ENCODE measurements at regions not wholly inside any gene's neighbourhood (a gene's known extent, or its start where the extent isn't known, plus 50 kb on each side); places are given as distances from the start of the nearest gene placed in this dataset.

DNA sequence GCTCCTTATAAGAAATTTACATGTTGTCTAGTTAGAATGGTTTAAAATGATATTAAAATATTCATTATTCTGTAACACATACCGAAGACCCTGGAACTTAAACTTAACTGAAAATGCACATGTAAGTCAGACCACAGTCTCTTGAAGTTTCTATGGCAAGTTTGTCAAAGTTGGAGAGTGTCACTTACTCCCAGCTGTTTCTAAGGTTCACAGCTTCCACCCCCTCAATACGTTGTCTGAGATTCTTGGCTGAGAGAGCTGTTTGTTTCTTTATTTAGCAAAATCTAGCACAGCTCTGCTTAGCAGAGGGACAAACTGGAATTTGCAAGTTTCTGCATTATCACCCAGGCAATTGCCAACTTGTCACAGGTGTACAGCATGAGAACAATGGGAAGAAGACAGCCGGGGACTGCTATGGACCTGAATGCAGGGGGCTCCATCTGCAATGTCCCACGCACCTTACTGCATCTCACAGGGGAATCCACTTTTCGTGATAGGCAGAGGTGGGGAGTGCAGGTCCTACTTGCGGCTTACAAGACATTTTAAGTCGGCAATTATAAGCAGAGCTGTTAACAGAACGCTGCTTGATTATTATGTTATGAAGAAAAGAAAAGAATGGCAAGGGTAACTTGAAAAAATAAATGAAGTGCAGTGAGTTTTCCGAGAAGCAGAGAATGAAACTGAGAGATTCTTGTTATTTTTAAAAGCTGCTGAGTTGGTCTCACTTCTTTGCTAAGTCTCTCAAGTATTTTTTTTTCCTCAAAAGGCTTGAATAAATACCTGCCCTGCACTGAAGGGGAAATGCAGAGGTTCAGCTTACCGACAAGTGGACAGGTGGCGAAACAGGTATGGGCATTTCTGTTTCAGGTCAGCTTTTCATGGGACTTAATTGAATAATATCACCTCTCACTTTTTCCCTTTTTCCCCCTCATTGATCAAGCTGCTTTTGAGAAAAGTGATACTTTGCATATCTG, 1072.1 kb upstream of the FANCL start:
- POLR2A ChIA-PET = no interaction called here
- 24% methylated on average over 11 of the region's 11 CpGs for whole genome bisulfite sequencing (ENCODE audit: missing lambda C conversion rate)

DNA sequence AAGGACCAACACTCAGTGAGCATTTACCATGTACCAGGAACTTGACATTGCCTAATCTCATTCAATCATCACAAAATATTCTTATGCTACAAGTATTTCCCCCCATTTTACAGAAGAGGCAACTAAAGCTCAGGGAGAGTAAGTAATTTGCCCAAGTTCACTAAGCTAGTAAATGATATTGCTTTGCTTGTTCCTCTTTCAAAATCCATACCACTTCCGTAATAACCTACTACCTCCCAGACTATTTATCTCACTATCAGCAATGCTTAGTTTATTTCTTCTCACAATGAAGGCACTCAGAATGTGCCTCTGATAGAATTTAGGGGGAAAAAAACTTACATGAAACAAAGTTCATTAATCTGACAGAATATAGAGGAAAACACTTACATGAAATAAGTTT, 1070.9 kb upstream of the FANCL start:
- H3K27ac ChIP-seq = no peak overlapping the region
- CTCF ChIA-PET = interaction anchor here (0.6 to 1.6 kb wide), 2 partner anchors 10 to 58 kb away, joined by 3 to 5 read pairs; no protein-coding TSS in a partner anchor
- FAIRE-seq (no peak), ATAC-seq (no peak), DNase-seq (ENCODE audit: low read depth in 1 of 2, low spot score in 1 of 2) (no peak)
- TF ChIP-seq, protein P1, sequence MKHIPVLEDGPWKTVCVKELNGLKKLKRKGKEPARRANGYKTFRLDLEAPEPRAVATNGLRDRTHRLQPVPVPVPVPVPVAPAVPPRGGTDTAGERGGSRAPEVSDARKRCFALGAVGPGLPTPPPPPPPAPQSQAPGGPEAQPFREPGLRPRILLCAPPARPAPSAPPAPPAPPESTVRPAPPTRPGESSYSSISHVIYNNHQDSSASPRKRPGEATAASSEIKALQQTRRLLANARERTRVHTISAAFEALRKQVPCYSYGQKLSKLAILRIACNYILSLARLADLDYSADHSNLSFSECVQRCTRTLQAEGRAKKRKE (CRISPR knock-in tag; IDR thresholded peaks at IDR 0.05; ENCODE audit: low read depth) = no peak
- TF ChIP-seq FOSB (CRISPR knock-in tag; IDR thresholded peaks at IDR 0.05) (no peak), RNF2 (IDR thresholded peaks at IDR 0.05; ENCODE audit: borderline replicate concordance, low read depth) (no peak), HOXA7 (CRISPR knock-in tag; IDR thresholded peaks at IDR 0.05) (no peak), EP300 (IDR thresholded peaks at IDR 0.05) (no peak), GATA3 (IDR thresholded peaks at IDR 0.05; ENCODE audit: borderline replicate concordance) (no peak), CHD2 (IDR thresholded peaks at IDR 0.05; ENCODE audit: low read length, partially characterized antibody) (no peak), HDAC2 (IDR thresholded peaks at IDR 0.05) (no peak)
- TF ChIP-seq, protein P2, sequence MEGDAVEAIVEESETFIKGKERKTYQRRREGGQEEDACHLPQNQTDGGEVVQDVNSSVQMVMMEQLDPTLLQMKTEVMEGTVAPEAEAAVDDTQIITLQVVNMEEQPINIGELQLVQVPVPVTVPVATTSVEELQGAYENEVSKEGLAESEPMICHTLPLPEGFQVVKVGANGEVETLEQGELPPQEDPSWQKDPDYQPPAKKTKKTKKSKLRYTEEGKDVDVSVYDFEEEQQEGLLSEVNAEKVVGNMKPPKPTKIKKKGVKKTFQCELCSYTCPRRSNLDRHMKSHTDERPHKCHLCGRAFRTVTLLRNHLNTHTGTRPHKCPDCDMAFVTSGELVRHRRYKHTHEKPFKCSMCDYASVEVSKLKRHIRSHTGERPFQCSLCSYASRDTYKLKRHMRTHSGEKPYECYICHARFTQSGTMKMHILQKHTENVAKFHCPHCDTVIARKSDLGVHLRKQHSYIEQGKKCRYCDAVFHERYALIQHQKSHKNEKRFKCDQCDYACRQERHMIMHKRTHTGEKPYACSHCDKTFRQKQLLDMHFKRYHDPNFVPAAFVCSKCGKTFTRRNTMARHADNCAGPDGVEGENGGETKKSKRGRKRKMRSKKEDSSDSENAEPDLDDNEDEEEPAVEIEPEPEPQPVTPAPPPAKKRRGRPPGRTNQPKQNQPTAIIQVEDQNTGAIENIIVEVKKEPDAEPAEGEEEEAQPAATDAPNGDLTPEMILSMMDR (IDR thresholded peaks at IDR 0.05) = no peak
- H3K9me3 ChIP-seq = no peaks in the 10 kb centered on the region
- POLR2A ChIA-PET = no interaction called here
- WGBS (ENCODE audit: missing lambda C conversion rate) = 72% methylated on average over 1 of the region's 1 CpG
- no peak overlapping the region for H3K4me3 ChIP-seq
- H3K4me1 ChIP-seq = no peaks in the 10 kb centered on the region
- no peak overlapping the region for H3K4me2 ChIP-seq

More for the DNA sequence above, 1072.1 kb upstream of the FANCL start:
- no peaks in the 10 kb centered on the region for H3K4me1 ChIP-seq
- CTCF ChIA-PET = interaction anchor here (0.6 to 2.9 kb wide), 3 partner anchors 12 to 1237 kb away, joined by 3 to 11 read pairs (median 4); no protein-coding TSS in a partner anchor
- TF ChIP-seq, protein P3, sequence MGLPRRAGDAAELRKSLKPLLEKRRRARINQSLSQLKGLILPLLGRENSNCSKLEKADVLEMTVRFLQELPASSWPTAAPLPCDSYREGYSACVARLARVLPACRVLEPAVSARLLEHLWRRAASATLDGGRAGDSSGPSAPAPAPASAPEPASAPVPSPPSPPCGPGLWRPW (IDR thresholded peaks at IDR 0.05) = no peak
- no peak for TF ChIP-seq HEYL (CRISPR knock-in tag; IDR thresholded peaks at IDR 0.05)
- TF ChIP-seq KDM1A (IDR thresholded peaks at IDR 0.05; ENCODE audit: low read depth) = no peak
- TF ChIP-seq CEBPB (IDR thresholded peaks at IDR 0.05) = no peak
- TF ChIP-seq, protein P4, sequence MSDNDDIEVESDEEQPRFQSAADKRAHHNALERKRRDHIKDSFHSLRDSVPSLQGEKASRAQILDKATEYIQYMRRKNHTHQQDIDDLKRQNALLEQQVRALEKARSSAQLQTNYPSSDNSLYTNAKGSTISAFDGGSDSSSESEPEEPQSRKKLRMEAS (IDR thresholded peaks at IDR 0.05) = no peak
- no peak for TF ChIP-seq CBX2 (IDR thresholded peaks at IDR 0.05; ENCODE audit: borderline replicate concordance, low read depth)
- TF ChIP-seq, protein P5, sequence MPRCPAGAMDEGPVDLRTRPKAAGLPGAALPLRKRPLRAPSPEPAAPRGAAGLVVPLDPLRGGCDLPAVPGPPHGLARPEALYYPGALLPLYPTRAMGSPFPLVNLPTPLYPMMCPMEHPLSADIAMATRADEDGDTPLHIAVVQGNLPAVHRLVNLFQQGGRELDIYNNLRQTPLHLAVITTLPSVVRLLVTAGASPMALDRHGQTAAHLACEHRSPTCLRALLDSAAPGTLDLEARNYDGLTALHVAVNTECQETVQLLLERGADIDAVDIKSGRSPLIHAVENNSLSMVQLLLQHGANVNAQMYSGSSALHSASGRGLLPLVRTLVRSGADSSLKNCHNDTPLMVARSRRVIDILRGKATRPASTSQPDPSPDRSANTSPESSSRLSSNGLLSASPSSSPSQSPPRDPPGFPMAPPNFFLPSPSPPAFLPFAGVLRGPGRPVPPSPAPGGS (IDR thresholded peaks at IDR 0.05) = no peak
- no peak for TF ChIP-seq ZC3H11A (IDR thresholded peaks at IDR 0.05)
- TF ChIP-seq CHD4 (IDR thresholded peaks at IDR 0.05; ENCODE audit: borderline replicate concordance) = no peak
- no peak for TF ChIP-seq NPAS2 (CRISPR knock-in tag; IDR thresholded peaks at IDR 0.05; ENCODE audit: borderline replicate concordance)
- TF ChIP-seq, protein P6, sequence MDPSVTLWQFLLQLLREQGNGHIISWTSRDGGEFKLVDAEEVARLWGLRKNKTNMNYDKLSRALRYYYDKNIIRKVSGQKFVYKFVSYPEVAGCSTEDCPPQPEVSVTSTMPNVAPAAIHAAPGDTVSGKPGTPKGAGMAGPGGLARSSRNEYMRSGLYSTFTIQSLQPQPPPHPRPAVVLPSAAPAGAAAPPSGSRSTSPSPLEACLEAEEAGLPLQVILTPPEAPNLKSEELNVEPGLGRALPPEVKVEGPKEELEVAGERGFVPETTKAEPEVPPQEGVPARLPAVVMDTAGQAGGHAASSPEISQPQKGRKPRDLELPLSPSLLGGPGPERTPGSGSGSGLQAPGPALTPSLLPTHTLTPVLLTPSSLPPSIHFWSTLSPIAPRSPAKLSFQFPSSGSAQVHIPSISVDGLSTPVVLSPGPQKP (IDR thresholded peaks at IDR 0.05; ENCODE audit: low read depth, low read length) = no peak
- no peak for TF ChIP-seq MYC (IDR thresholded peaks at IDR 0.05; ENCODE audit: borderline replicate concordance, low read length)
- TF ChIP-seq, protein P7, sequence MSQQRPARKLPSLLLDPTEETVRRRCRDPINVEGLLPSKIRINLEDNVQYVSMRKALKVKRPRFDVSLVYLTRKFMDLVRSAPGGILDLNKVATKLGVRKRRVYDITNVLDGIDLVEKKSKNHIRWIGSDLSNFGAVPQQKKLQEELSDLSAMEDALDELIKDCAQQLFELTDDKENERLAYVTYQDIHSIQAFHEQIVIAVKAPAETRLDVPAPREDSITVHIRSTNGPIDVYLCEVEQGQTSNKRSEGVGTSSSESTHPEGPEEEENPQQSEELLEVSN (IDR thresholded peaks at IDR 0.05; ENCODE audit: borderline replicate concordance, low read depth) = no peak
- TF ChIP-seq ZNF302 (CRISPR knock-in tag; IDR thresholded peaks at IDR 0.05) = no peak
- no peak overlapping the region for H3K27ac ChIP-seq
- no peaks in the 10 kb centered on the region for H3K9me3 ChIP-seq
- no peak overlapping the region for H3K4me2 ChIP-seq
- no peak for FAIRE-seq
- ATAC-seq = no peak
- no peak overlapping the region for H3K4me3 ChIP-seq
- no peak for DNase-seq (ENCODE audit: low read depth in 1 of 2, low spot score in 1 of 2)

Data from A549 (cell line).